ENCODE measurements at regions not wholly inside any gene's neighbourhood (a gene's known extent, or its start where the extent isn't known, plus 50 kb on each side); places are given as distances from the start of the nearest gene placed in this dataset.
"Not testable (repeated sequence)": the region's sequence is repeated elsewhere in the genome, so short reads cannot be mapped to it uniquely, and the experiment has no call there.

GRCh38 chr14:80286744-80287143 lies 75.4 kb upstream of the DIO2 start:
- TF ChIP-seq CTCF, POLR2A (IDR thresholded peaks at IDR 0.05): not testable (repeated sequence)
